Kidney (tissue), 13 donors: ENCODE measurements at regions not wholly inside any gene's neighbourhood (a gene's known extent, or its start where the extent isn't known, plus 50 kb on each side); places are given as distances from the start of the nearest gene placed in this dataset.

Source experiments
- DNase-seq, 5 donors: peaks; one replicate each; pipeline ENCODE4 v3.0.0-alpha.2; 2013 to 2020
- FAIRE-seq: peaks from 2 replicates; lab custom pipeline; 2012; peaks lifted over from hg19 to GRCh38; lab: Jason Lieb, UNC
- H3K27ac ChIP-seq, 2 donors: one replicate each; pipeline ENCODE4 v1.7.0; 2013; ENCODE audit warnings: low read depth in 2 of 2, low read length in 2 of 2, inconsistent platforms in 1 of 2
- H3K27me3 ChIP-seq: one replicate; pipeline ENCODE4 v1.7.1; 2013; ENCODE audit warnings: low read length, inconsistent platforms; ENCODE audit not compliant: control insufficient read depth, insufficient read depth
- H3K36me3 ChIP-seq, 3 donors: one replicate each; pipeline versions ENCODE4 v1.7.0 to v1.7.1; 2013; ENCODE audit warnings: low read length in 3 of 3, control low read depth in 1 of 3, inconsistent platforms in 1 of 3; ENCODE audit not compliant: insufficient read depth in 3 of 3, control insufficient read depth in 2 of 3
- H3K4me1 ChIP-seq, 3 donors: one replicate each; pipeline versions ENCODE4 v1.7.0 to v1.7.1; 2013; ENCODE audit warnings: low read length in 3 of 3, inconsistent platforms in 1 of 3, low read depth in 1 of 3; ENCODE audit not compliant: control insufficient read depth in 2 of 3, insufficient read depth in 2 of 3
- H3K4me3 ChIP-seq, 3 donors: one replicate each; pipeline versions ENCODE4 v1.7.0 to v1.8.1; 2013; ENCODE audit warnings: low read length in 3 of 3, control low read depth in 1 of 3, inconsistent platforms in 1 of 3
- H3K9ac ChIP-seq, 3 donors: one replicate each; pipeline versions ENCODE4 v1.7.0 to v1.7.1; 2013; ENCODE audit warnings: low read length in 3 of 3, control low read depth in 1 of 3, inconsistent platforms in 1 of 3
- H3K9me3 ChIP-seq, 3 donors: one replicate each; pipeline versions ENCODE4 v1.7.0 to v1.7.1; 2013; ENCODE audit warnings: low read length in 3 of 3, control low read depth in 1 of 3, inconsistent platforms in 1 of 3; ENCODE audit not compliant: control insufficient read depth in 2 of 3, insufficient read depth in 1 of 3
- CTCF ChIP-seq: IDR thresholded peaks from 3 replicates; pipeline ENCODE4 v1.5.1; 2012; ENCODE audit warnings: mild to moderate bottlenecking, moderate library complexity, borderline replicate concordance; ENCODE audit not compliant: insufficient read depth; ENCODE audit errors: extremely low read depth
- intact Hi-C: fragments of 100-400 bp; cut with DNase I; formaldehyde crosslinking; loops from one replicate; pipeline ENCODE4 v1.11.1; 2022
- donor health status: control.
- donor health status: control.
- donor health status: control.
- donor health status: control.
- donor health status: control.
- donor health status: DM: yes; HTN: yes; CAD: no.
- donor health status: Normal renal cell carcinoma (clear cell type).

DNA sequence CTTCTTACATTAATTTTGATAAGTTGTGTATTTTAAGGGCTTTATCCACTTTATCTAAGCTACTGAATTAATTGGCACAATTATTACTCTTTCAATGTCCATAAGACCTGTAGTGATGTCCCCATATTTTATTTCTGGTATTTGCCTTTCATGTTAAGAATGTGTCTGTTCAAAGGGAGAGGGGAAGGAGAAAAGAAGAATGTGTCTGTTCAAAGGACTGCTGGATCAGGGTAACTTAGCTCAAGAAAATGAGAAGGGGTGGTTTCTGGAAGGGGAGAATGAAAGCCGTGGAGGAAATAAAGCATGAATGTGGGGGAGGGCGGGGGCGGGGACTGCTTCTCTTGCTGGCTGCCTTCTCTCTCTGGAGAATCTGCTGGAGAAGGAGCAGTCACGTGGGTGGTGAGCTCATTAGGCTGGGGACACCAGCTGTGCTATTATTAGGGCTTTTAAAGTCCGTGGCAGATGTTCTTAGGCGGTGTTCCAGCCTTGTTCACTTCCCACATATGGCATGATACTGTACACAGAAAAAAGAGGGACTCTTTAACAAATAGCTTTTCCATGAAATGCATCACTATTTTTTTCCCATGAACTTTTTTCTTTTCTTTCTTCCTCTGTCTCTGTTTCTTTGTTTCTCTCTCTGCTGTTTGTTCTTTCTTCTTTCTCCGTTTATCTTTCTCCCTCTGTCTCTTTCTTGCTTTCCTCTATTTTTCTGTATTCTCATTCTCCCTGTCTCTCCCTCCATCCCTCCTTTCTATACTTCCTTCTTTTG is 63.7 kb upstream of the ULK4 start:
- H3K4me3 ChIP-seq: peak overlapping the region; percentile 5 to 30 (median 17)
- FAIRE-seq (no peak), DNase-seq (peak; percentile 93 to 99 (median 95))
- no peaks in the 10 kb centered on the region for H3K36me3 ChIP-seq
- peak overlapping the region; percentile 72 to 88 for H3K27ac ChIP-seq
- H3K4me1 ChIP-seq: peaks cover 14 to 33% (median 26%) of the 10 kb centered on the region in 3 donors
- peak overlapping the region in 2 of 3 donors; percentile 10 to 48 for H3K9ac ChIP-seq
- intact Hi-C loops: no loop called here
- H3K27me3 ChIP-seq: no peaks in the 10 kb centered on the region
- no peaks in the 10 kb centered on the region for H3K9me3 ChIP-seq
- TF ChIP-seq CTCF: no peak

DNA sequence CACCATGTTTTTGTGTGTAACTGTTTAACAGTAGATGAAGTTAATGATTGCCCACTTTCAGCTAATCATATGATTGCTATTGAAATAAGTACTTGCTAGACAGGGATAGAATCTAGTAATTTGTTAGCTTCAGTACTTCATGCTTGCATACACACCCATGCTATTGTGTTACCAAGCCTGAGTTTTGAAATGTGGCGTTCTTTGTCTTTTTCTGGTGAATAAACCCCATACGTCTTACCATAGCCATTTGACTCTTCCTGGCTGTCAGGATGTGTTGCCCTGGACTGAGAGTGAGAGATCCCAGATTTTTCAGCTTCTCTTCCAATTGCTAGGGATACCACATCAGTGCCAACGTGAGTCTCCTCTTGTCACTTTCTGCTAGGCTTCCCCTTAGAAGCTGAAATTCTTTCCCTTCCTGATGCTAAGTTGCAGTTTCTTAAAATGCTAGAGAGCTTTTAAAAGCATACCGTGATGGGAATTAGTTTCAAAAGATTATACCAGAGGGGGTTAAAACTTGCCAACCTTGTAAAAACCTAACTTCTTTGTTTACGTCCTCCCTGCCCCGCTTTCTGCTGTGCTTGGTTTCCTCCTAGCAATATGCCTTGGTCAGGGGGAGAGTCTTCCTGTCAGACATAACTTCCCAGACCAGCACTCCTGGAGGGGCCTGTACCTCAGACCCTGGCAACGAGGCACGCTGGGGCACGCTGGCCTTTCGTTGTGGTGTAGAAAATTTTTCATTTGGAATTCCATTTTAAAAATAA is 62.9 kb upstream of the ULK4 start:
- Histone ChIP-seq H3K4me3 (peak overlapping the region in 2 of 3 donors; percentile 30), H3K9ac (peak overlapping the region in 2 of 3 donors; percentile 10 to 48), H3K9me3 (no peaks in the 10 kb centered on the region), H3K27ac (peak overlapping the region; percentile 72 to 88), H3K27me3 (no peaks in the 10 kb centered on the region), H3K36me3 (no peaks in the 10 kb centered on the region), H3K4me1 (peaks cover 14 to 33% (median 26%) of the 10 kb centered on the region in 3 donors)
- intact Hi-C loops: no loop called here
- peak; percentile 45 for FAIRE-seq
- peak in 3 of 5 donors; percentile 42 to 79 (median 78) for DNase-seq
- no peak for TF ChIP-seq CTCF

DNA sequence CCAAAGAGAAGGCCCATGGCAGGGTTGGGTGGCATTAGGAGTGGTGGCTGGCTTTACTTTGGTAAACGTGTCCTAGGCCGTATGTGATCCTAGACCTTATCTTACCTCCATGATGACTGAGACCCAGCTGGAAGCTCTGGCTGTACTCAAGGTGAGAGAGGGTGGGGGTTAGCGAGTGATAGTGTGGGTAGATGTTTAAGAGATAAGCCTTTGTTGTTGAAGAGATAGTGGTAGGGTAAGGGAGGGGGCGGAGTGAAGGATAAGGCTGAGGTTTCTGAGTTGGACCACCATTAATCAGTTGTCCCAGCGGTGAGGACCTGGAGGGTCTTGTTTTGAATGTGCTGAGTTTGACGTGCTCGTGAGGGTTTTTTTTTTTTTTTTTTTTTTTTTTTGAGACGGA is 61.5 kb upstream of the ULK4 start:
- intact Hi-C loops: no loop called here
- FAIRE-seq (no peak), DNase-seq (no peak)
- H3K36me3 ChIP-seq: no peaks in the 10 kb centered on the region
- H3K9me3 ChIP-seq: no peaks in the 10 kb centered on the region
- no peak for TF ChIP-seq CTCF
- H3K27me3 ChIP-seq: no peaks in the 10 kb centered on the region
- no peak overlapping the region for H3K4me3 ChIP-seq
- no peak overlapping the region for H3K9ac ChIP-seq
- peaks cover 14 to 33% (median 30%) of the 10 kb centered on the region in 3 donors for H3K4me1 ChIP-seq
- H3K27ac ChIP-seq: peak overlapping the region; percentile 2 to 9
